ENCODE measurements at regions not wholly inside any gene's neighbourhood (a gene's known extent, or its start where the extent isn't known, plus 50 kb on each side); places are given as distances from the start of the nearest gene placed in this dataset.

DNA sequence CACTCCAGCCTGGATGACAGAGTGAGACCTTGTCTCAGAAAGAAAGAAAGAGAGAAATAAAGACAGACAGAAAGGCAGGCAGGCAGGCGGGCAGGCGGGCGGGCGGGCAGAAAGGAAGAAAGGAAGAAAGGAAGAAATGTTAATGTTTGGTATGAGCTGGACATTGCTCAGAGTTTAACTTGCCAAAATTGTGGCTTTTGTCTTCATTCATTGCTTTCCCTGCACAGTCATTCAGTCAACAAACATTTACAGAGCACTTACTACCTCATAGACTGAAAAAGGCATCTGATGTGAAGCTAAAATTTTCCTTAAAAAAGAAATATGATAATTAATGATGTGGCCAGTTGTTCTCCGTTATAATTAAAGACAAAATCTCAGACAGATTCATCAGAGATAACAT lies 247.1 kb downstream of the SPTSSA start:
- POLR2A ChIA-PET: no interaction called here
- no peak overlapping the region for H3K9ac ChIP-seq (replicated peaks; ENCODE audit: extremely low read depth, insufficient read depth, low read length)

DNA sequence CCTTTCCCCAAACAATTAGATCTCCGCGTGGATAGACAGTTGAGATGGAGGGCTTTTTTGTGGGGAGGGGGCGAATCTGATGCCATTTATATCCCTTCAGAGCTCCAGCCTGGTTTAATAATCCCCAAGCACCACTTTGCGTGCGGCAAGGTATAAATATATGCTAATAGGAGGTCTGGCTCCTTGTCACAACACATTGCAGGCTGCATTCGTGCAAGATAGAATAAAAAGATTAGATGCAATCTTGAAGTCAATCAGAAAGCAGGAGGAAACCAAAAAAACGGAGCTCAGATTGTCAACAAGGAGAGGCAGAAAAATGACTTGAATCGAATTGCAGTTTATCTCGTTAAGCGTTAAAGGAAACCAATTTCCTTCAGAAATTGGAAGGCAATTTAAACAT lies 248.7 kb downstream of the SPTSSA start:
- FAIRE-seq: no peak
- ChIA-PET CTCF (interaction anchor here (0.9 to 1.6 kb wide), 2 partner anchors 15 to 115 kb away, joined by 3 read pairs; no protein-coding TSS in a partner anchor), POLR2A (no interaction called here)
- Histone ChIP-seq H3K4me3 (replicated peaks in 1 of 3; ENCODE audit: insufficient read depth in 1 of 3, low read depth in 1 of 3, low read length in 3 of 3) (no peak overlapping the region), H3K4me1 (ENCODE audit: control insufficient read depth, extremely low read depth, insufficient read depth, low read length) (no peaks in the 10 kb centered on the region), H3K9me1 (replicated peaks; ENCODE audit: control insufficient read depth, extremely low read depth, insufficient read depth, low read length) (no peaks in the 10 kb centered on the region), H3K27me3 (ENCODE audit: control insufficient read depth in 2 of 2, insufficient read depth in 2 of 2, low read length in 2 of 2) (no peaks in the 10 kb centered on the region), H2AFZ (ENCODE audit: low read depth, low read length) (no peak overlapping the region), H3K36me3 (ENCODE audit: control insufficient read depth in 2 of 2, extremely low read depth in 1 of 2, insufficient read depth in 2 of 2, low read length in 2 of 2) (no peaks in the 10 kb centered on the region), H3K79me2 (ENCODE audit: control insufficient read depth, insufficient read depth, low read length) (no peaks in the 10 kb centered on the region), H4K20me1 (replicated peaks; ENCODE audit: control insufficient read depth, extremely low read depth, insufficient read depth, low read length) (no peaks in the 10 kb centered on the region), H3K4me2 (ENCODE audit: insufficient read depth, low read length) (no peak overlapping the region), H3K9ac (replicated peaks; ENCODE audit: extremely low read depth, insufficient read depth, low read length) (no peak overlapping the region), H3K27ac (ENCODE audit: insufficient read depth, low read depth, low read length) (no peak overlapping the region), H3K9me3 (replicated peaks; ENCODE audit: control insufficient read depth, insufficient read depth, low read length) (no peaks in the 10 kb centered on the region)
- TF ChIP-seq FOS (IDR thresholded peaks at IDR 0.05; ENCODE audit: borderline replicate concordance, insufficient read depth, low read length) (no peak), JUN (IDR thresholded peaks at IDR 0.05; ENCODE audit: borderline replicate concordance, insufficient read depth, insufficient read length, low read depth) (no peak), EZH2 (IDR thresholded peaks at IDR 0.05; ENCODE audit: borderline replicate concordance, low read depth, low read length, severe bottlenecking) (no peak), GATA2 (IDR thresholded peaks at IDR 0.05; ENCODE audit: insufficient read depth, insufficient read length, low read depth, low read length) (no peak), POLR2A (IDR thresholded peaks at IDR 0.05; ENCODE audit: low read depth, low read length) (no peak), POLR2AphosphoS5 (IDR thresholded peaks at IDR 0.05; ENCODE audit: insufficient read depth, low read depth, low read length) (no peak), MYC (IDR thresholded peaks at IDR 0.05; ENCODE audit: low read depth, low read length) (no peak)
- TF ChIP-seq, protein P1, sequence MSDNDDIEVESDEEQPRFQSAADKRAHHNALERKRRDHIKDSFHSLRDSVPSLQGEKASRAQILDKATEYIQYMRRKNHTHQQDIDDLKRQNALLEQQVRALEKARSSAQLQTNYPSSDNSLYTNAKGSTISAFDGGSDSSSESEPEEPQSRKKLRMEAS (IDR thresholded peaks at IDR 0.05; ENCODE audit: insufficient read depth, insufficient read length): no peak
- TF ChIP-seq, protein P2, sequence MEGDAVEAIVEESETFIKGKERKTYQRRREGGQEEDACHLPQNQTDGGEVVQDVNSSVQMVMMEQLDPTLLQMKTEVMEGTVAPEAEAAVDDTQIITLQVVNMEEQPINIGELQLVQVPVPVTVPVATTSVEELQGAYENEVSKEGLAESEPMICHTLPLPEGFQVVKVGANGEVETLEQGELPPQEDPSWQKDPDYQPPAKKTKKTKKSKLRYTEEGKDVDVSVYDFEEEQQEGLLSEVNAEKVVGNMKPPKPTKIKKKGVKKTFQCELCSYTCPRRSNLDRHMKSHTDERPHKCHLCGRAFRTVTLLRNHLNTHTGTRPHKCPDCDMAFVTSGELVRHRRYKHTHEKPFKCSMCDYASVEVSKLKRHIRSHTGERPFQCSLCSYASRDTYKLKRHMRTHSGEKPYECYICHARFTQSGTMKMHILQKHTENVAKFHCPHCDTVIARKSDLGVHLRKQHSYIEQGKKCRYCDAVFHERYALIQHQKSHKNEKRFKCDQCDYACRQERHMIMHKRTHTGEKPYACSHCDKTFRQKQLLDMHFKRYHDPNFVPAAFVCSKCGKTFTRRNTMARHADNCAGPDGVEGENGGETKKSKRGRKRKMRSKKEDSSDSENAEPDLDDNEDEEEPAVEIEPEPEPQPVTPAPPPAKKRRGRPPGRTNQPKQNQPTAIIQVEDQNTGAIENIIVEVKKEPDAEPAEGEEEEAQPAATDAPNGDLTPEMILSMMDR (IDR thresholded peaks at IDR 0.05; ENCODE audit: extremely low read depth in 1 of 2, insufficient read depth in 1 of 2, low read depth in 1 of 2, low read length in 2 of 2): no peak
- dilution Hi-C loops (cut with MboI; ENCODE audit: extremely low pct_ligation_motif_present, low sequenced_read_pairs): no loop called here
- no TSS peak for BruUV-seq (replicated peaks)
- DNase-seq (ENCODE audit: low read depth, low spot score): no peak
- intact Hi-C loops (cut with micrococcal nuclease): no loop called here

More for the DNA sequence above, 247.1 kb downstream of the SPTSSA start:
- CTCF ChIA-PET: interaction anchor here (1.2 to 1.3 kb wide), 2 partner anchors 12 to 13 kb away, joined by 3 to 4 read pairs; no protein-coding TSS in a partner anchor
- H3K9me3 ChIP-seq (replicated peaks; ENCODE audit: control insufficient read depth, insufficient read depth, low read length): no peaks in the 10 kb centered on the region
- no peak overlapping the region for H3K4me2 ChIP-seq (ENCODE audit: insufficient read depth, low read length)
- no peaks in the 10 kb centered on the region for H3K36me3 ChIP-seq (ENCODE audit: control insufficient read depth in 2 of 2, extremely low read depth in 1 of 2, insufficient read depth in 2 of 2, low read length in 2 of 2)
- no peaks in the 10 kb centered on the region for H3K9me1 ChIP-seq (replicated peaks; ENCODE audit: control insufficient read depth, extremely low read depth, insufficient read depth, low read length)
- no peak overlapping the region for H2AFZ ChIP-seq (ENCODE audit: low read depth, low read length)
- dilution Hi-C loops (cut with MboI; ENCODE audit: extremely low pct_ligation_motif_present, low sequenced_read_pairs) (no loop called here), intact Hi-C loops (cut with micrococcal nuclease) (no loop called here)
- TF ChIP-seq POLR2AphosphoS5 (IDR thresholded peaks at IDR 0.05; ENCODE audit: insufficient read depth, low read depth, low read length): no peak
- TF ChIP-seq, protein P1 (IDR thresholded peaks at IDR 0.05; ENCODE audit: insufficient read depth, insufficient read length): no peak
- TF ChIP-seq, protein P2 (IDR thresholded peaks at IDR 0.05; ENCODE audit: extremely low read depth in 1 of 2, insufficient read depth in 1 of 2, low read depth in 1 of 2, low read length in 2 of 2): no peak
- DNase-seq (ENCODE audit: low read depth, low spot score) (no peak), FAIRE-seq (no peak)
- no peak overlapping the region for H3K4me3 ChIP-seq (replicated peaks in 1 of 3; ENCODE audit: insufficient read depth in 1 of 3, low read depth in 1 of 3, low read length in 3 of 3)
- no peaks in the 10 kb centered on the region for H3K4me1 ChIP-seq (ENCODE audit: control insufficient read depth, extremely low read depth, insufficient read depth, low read length)
- no peak overlapping the region for H3K27ac ChIP-seq (ENCODE audit: insufficient read depth, low read depth, low read length)
- H3K79me2 ChIP-seq (ENCODE audit: control insufficient read depth, insufficient read depth, low read length): no peaks in the 10 kb centered on the region
- no peaks in the 10 kb centered on the region for H3K27me3 ChIP-seq (ENCODE audit: control insufficient read depth in 2 of 2, insufficient read depth in 2 of 2, low read length in 2 of 2)
- no TSS peak for BruUV-seq (replicated peaks)
- H4K20me1 ChIP-seq (replicated peaks; ENCODE audit: control insufficient read depth, extremely low read depth, insufficient read depth, low read length): no peaks in the 10 kb centered on the region

All from endothelial cell of umbilical vein (primary cell).